Neural progenitor cell (in vitro differentiated cells): ENCODE measurements at regions not wholly inside any gene's neighbourhood (a gene's known extent, or its start where the extent isn't known, plus 50 kb on each side); places are given as distances from the start of the nearest gene placed in this dataset.

ENCODE experiments used
- DNase-seq: peaks from one replicate; pipeline ENCODE4 v3.0.0-alpha.2; 2016; ENCODE audit warnings: low spot score
- H2AFZ ChIP-seq: fragments of 200-600 bp; sonication (generic); replicated peaks from 2 replicates; pipeline ENCODE4 v1.6.1; 2016; ENCODE audit warnings: antibody characterized with exemption
- H3F3A ChIP-seq: fragments of 200-600 bp; sonication (generic); 2 replicates; pipeline ENCODE4 v1.6.1; 2016; ENCODE audit warnings: antibody characterized with exemption, low read depth
- H3K27ac ChIP-seq: fragments of 200-600 bp; sonication (generic); 2 replicates; pipeline ENCODE4 v1.5.1; 2016; ENCODE audit warnings: mild to moderate bottlenecking
- H3K27me3 ChIP-seq: fragments of 200-600 bp; sonication (generic); 2 replicates; pipeline ENCODE4 v1.6.1; 2016; ENCODE audit warnings: mild to moderate bottlenecking, moderate library complexity
- H3K36me3 ChIP-seq: fragments of 200-600 bp; sonication (generic); 2 replicates; pipeline ENCODE4 v1.5.1; 2016
- H3K4me1 ChIP-seq: fragments of 200-600 bp; sonication (generic); 2 replicates; pipeline ENCODE4 v1.6.1; 2016; ENCODE audit warnings: mixed run types
- H3K4me2 ChIP-seq: fragments of 200-600 bp; sonication (generic); 2 replicates; pipeline ENCODE4 v1.6.1; 2016
- H3K4me3 ChIP-seq: fragments of 200-600 bp; sonication (generic); 2 replicates; pipeline ENCODE4 v1.5.1; 2016
- H3K79me2 ChIP-seq: fragments of 200-600 bp; sonication (generic); 2 replicates; pipeline ENCODE4 v1.6.1; 2016; ENCODE audit warnings: low read depth
- H3K9ac ChIP-seq: fragments of 200-600 bp; sonication (generic); 2 replicates; pipeline ENCODE4 v1.6.1; 2016
- H3K9me3 ChIP-seq: fragments of 200-600 bp; sonication (generic); 2 replicates; pipeline ENCODE4 v1.5.1; 2016; ENCODE audit warnings: low read depth
- H4K20me1 ChIP-seq: fragments of 200-600 bp; sonication (generic); 2 replicates; pipeline ENCODE4 v1.6.1; 2016; ENCODE audit warnings: low read depth
- H3K27ac Mint-ChIP-seq: 3 replicates; pipeline ENCODE4 v1.8.0; 2021; ENCODE audit warnings: mixed read lengths
- H3K27me3 Mint-ChIP-seq: 2 replicates; pipeline ENCODE4 v1.8.0; 2022; ENCODE audit warnings: low read depth, mild to moderate bottlenecking, inconsistent platforms, moderate library complexity, mixed read lengths; ENCODE audit not compliant: insufficient read depth
- H3K36me3 Mint-ChIP-seq: 3 replicates; pipeline ENCODE4 v1.8.0; 2021; ENCODE audit warnings: mixed read lengths
- H3K4me1 Mint-ChIP-seq: 3 replicates; pipeline ENCODE4 v1.8.0; 2021; ENCODE audit warnings: mixed read lengths
- H3K4me3 Mint-ChIP-seq: 3 replicates; pipeline ENCODE4 v1.8.0; 2021; ENCODE audit warnings: mild to moderate bottlenecking, moderate library complexity, mixed read lengths
- H3K9me3 Mint-ChIP-seq: 3 replicates; pipeline ENCODE4 v1.8.0; 2020; ENCODE audit warnings: mixed read lengths
- CTCF ChIP-seq: fragments of 200-600 bp; sonication (generic); IDR thresholded peaks from 2 replicates; pipeline ENCODE4 v1.5.1; 2017; ENCODE audit warnings: antibody characterized with exemption, mild to moderate bottlenecking
- EZH2 ChIP-seq: fragments of 200-600 bp; sonication (generic); IDR thresholded peaks from 2 replicates; pipeline ENCODE4 v1.6.1; 2017; ENCODE audit warnings: antibody characterized with exemption, mild to moderate bottlenecking, moderate library complexity
- EZH2phosphoT487 ChIP-seq: fragments of 200-600 bp; sonication (generic); IDR thresholded peaks from 2 replicates; pipeline ENCODE4 v1.6.1; 2017; ENCODE audit warnings: antibody characterized with exemption

GRCh38 chr3:178381971-178382448 is 154.2 kb upstream of the KCNMB2 start:
- Mint-ChIP-seq H3K27ac (no peak overlapping the region), H3K4me3 (no peak overlapping the region), H3K9me3 (peaks cover 2% of the 10 kb centered on the region), H3K36me3 (no peaks in the 10 kb centered on the region), H3K4me1 (peaks cover 15% of the 10 kb centered on the region), H3K27me3 (no peaks in the 10 kb centered on the region)
- no peaks in the 10 kb centered on the region for H3F3A ChIP-seq
- no peaks in the 10 kb centered on the region for H3K9me3 ChIP-seq
- H3K36me3 ChIP-seq: no peaks in the 10 kb centered on the region
- no peaks in the 10 kb centered on the region for H3K79me2 ChIP-seq
- no peak overlapping the region for H2AFZ ChIP-seq
- H3K27me3 ChIP-seq: no peaks in the 10 kb centered on the region
- H4K20me1 ChIP-seq: no peaks in the 10 kb centered on the region
- H3K4me2 ChIP-seq: no peak overlapping the region
- peaks cover 11% of the 10 kb centered on the region for H3K4me1 ChIP-seq
- no peak overlapping the region for H3K4me3 ChIP-seq
- no peak for DNase-seq
- TF ChIP-seq EZH2: no peak
- no peak for TF ChIP-seq EZH2phosphoT487
- TF ChIP-seq CTCF: no peak
- no peak overlapping the region for H3K27ac ChIP-seq
- H3K9ac ChIP-seq: no peak overlapping the region

- no peak overlapping the region for H3K27ac ChIP-seq
- Mint-ChIP-seq H3K9me3 (peaks cover 2% of the 10 kb centered on the region), H3K27me3 (no peaks in the 10 kb centered on the region), H3K4me3 (no peak overlapping the region), H3K36me3 (no peaks in the 10 kb centered on the region), H3K4me1 (peaks cover 17% of the 10 kb centered on the region), H3K27ac (no peak overlapping the region)
- TF ChIP-seq CTCF (no peak), EZH2phosphoT487 (no peak), EZH2 (no peak)
- H3K9ac ChIP-seq: no peak overlapping the region
- no peaks in the 10 kb centered on the region for H3K79me2 ChIP-seq
- no peaks in the 10 kb centered on the region for H3F3A ChIP-seq
- no peak for DNase-seq
- H3K4me3 ChIP-seq: no peak overlapping the region
- no peaks in the 10 kb centered on the region for H3K9me3 ChIP-seq
- peaks cover 15% of the 10 kb centered on the region for H3K4me1 ChIP-seq
- no peaks in the 10 kb centered on the region for H3K36me3 ChIP-seq
- no peaks in the 10 kb centered on the region for H3K27me3 ChIP-seq
- H4K20me1 ChIP-seq: no peaks in the 10 kb centered on the region
- H3K4me2 ChIP-seq: no peak overlapping the region
- no peak overlapping the region for H2AFZ ChIP-seq
Observed at GRCh38 chr3:178382449-178383061, 153.7 kb upstream of the KCNMB2 start.

- no peak overlapping the region for H3K4me3 ChIP-seq
- peak overlapping the region; percentile 88 for H2AFZ ChIP-seq
- Mint-ChIP-seq H3K36me3 (no peaks in the 10 kb centered on the region), H3K4me3 (no peak overlapping the region), H3K9me3 (peaks cover 2% of the 10 kb centered on the region), H3K27me3 (no peaks in the 10 kb centered on the region), H3K27ac (peak overlapping the region; percentile 30), H3K4me1 (peaks cover 23% of the 10 kb centered on the region)
- H3K27me3 ChIP-seq: no peaks in the 10 kb centered on the region
- no peaks in the 10 kb centered on the region for H3K79me2 ChIP-seq
- no peaks in the 10 kb centered on the region for H3K36me3 ChIP-seq
- DNase-seq: no peak
- H3F3A ChIP-seq: no peaks in the 10 kb centered on the region
- H3K9ac ChIP-seq: no peak overlapping the region
- H3K27ac ChIP-seq: no peak overlapping the region
- no peaks in the 10 kb centered on the region for H3K9me3 ChIP-seq
- H3K4me1 ChIP-seq: peaks cover 19% of the 10 kb centered on the region
- no peak for TF ChIP-seq CTCF
- TF ChIP-seq EZH2: no peak
- no peak for TF ChIP-seq EZH2phosphoT487
- H3K4me2 ChIP-seq: no peak overlapping the region
- H4K20me1 ChIP-seq: no peaks in the 10 kb centered on the region
Observed at GRCh38 chr3:178384321-178385230, 151.7 kb upstream of the KCNMB2 start.
